Muscle of leg (tissue), 3 donors: ENCODE measurements at regions not wholly inside any gene's neighbourhood (a gene's known extent, or its start where the extent isn't known, plus 50 kb on each side); places are given as distances from the start of the nearest gene placed in this dataset.
A peak's percentile ranks its signal among the peaks of the same experiment; 100 is the strongest.

Experiments
- DNase-seq: peaks from one replicate; pipeline ENCODE4 v3.0.0; 2013
- H3K27ac ChIP-seq: one replicate; pipeline ENCODE4 v1.5.1; 2013; ENCODE audit warnings: mild to moderate bottlenecking, low read length, control low read depth
- H3K27me3 ChIP-seq: one replicate; pipeline ENCODE4 v1.6.1; 2013; ENCODE audit warnings: low read length; ENCODE audit not compliant: control insufficient read depth, insufficient read depth
- H3K36me3 ChIP-seq: one replicate; pipeline ENCODE4 v1.6.1; 2013; ENCODE audit warnings: low read length; ENCODE audit not compliant: control insufficient read depth, insufficient read depth
- H3K4me1 ChIP-seq: one replicate; pipeline ENCODE4 v1.6.1; 2013; ENCODE audit warnings: low read length; ENCODE audit not compliant: control insufficient read depth, insufficient read depth
- H3K4me3 ChIP-seq: one replicate; pipeline ENCODE4 v1.5.1; 2013; ENCODE audit warnings: low read length, control low read depth
- H3K9me3 ChIP-seq: replicated peaks from 2 replicates; pipeline ENCODE4 v1.6.1; 2013; ENCODE audit warnings: low read depth, low read length; ENCODE audit not compliant: control insufficient read depth
- WGBS: methylation state at CpG from one replicate; pipeline ENCODE4 v1.1.5; 2013; ENCODE audit warnings: missing lambda C conversion rate; ENCODE audit not compliant: insufficient coverage; 5-methylcytosine and 5-hydroxymethylcytosine counted together

DNA sequence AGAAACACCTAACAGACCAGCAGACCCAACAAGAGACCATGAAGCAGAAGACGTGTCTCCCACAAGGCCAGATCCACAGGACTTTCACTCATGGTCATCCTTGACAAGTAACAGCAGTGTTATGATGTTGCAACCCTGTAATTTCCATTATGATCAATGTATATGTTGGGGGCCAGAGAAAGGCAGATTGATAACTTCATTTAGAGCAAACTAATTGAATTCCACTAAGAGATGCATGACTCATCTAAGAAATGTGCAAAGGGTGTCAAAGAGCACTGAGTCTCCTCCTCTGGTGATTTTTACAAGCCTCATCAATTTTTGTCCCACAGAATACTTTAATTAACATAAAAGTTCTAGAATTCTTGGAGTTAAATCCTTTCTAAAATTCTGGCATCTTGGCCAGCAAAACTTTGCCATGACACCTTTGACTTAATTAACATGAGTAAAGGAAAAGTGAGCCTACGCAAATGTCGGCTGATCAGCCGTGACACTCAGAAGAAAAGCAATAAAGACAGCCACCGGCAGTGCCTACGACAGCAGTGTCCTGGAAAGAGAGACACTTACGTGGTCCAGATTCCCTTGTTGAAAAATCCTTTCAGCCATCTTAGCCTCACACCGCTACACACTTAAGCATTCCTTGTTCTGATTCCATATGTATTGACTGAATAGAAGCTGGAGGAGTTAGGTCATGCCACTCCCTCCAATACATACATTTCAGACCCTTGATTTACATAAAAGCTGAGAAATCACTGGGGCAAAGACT is 370.2 kb upstream of the CCDC196 start:
- Histone ChIP-seq H3K4me3 (no peak overlapping the region), H3K27ac (no peak overlapping the region), H3K4me1 (no peaks in the 10 kb centered on the region), H3K36me3 (no peaks in the 10 kb centered on the region), H3K9me3 (no peaks in the 10 kb centered on the region), H3K27me3 (no peaks in the 10 kb centered on the region)
- no peak for DNase-seq
- WGBS: 72% methylated on average over 5 of the region's 8 CpGs

DNA sequence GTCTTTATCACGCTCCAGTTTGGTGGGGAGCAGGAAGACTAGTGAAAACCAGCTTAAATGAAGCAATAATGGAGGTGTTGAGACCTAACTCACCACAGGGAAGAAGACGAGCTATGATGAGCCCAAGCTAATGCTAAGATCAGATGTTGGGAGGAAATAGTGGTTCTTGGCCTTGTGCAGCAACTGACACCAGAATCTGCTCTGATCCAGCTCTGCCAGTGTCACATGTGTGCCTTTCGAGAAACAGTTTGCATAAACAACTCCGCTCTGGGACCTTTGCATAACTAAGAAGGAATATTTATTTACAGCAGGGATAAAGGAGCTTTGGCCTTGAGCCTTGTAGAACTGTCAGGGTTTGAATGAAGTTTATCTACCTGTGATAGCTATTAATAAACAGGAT is 369.4 kb upstream of the CCDC196 start:
- Histone ChIP-seq H3K4me3 (no peak overlapping the region), H3K4me1 (no peaks in the 10 kb centered on the region), H3K27me3 (no peaks in the 10 kb centered on the region), H3K36me3 (no peaks in the 10 kb centered on the region), H3K9me3 (no peaks in the 10 kb centered on the region), H3K27ac (no peak overlapping the region)
- WGBS: 64% methylated on average over 3 of the region's 4 CpGs
- no peak for DNase-seq

DNA sequence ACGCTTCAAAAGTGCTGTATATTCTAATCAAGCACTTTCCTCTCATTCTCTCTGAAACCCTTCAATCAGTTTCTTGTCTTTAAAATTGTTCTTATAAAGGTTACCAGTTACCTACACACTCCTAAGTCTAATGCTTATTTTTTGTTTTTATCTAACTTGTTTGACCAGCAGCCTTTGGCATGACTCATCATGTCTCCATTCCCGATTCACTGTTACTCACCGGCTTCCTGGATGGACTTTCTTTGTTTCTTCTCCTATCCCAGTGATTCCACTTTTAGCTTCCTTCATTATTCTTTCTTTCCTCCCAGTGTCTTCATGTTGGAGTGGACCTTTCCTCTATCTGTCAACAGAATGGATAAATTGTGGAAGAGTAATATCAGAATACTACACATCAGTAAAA is 368.6 kb upstream of the CCDC196 start:
- no peaks in the 10 kb centered on the region for H3K36me3 ChIP-seq
- H3K9me3 ChIP-seq: no peaks in the 10 kb centered on the region
- no peaks in the 10 kb centered on the region for H3K4me1 ChIP-seq
- no peak overlapping the region for H3K27ac ChIP-seq
- H3K4me3 ChIP-seq: no peak overlapping the region
- no CpG with 5 or more reads among the region's 3 CpGs for WGBS
- no peak for DNase-seq
- no peaks in the 10 kb centered on the region for H3K27me3 ChIP-seq

GRCh38 chr14:66119606-66120231 is 366.5 kb upstream of the CCDC196 start:
- no peak overlapping the region for H3K4me3 ChIP-seq
- 75% methylated on average over 2 of the region's 5 CpGs for WGBS
- H3K36me3 ChIP-seq: no peaks in the 10 kb centered on the region
- H3K9me3 ChIP-seq: no peaks in the 10 kb centered on the region
- H3K27ac ChIP-seq: no peak overlapping the region
- DNase-seq: no peak
- H3K4me1 ChIP-seq: no peaks in the 10 kb centered on the region
- no peaks in the 10 kb centered on the region for H3K27me3 ChIP-seq

- H3K4me1 ChIP-seq: no peaks in the 10 kb centered on the region
- no peak for DNase-seq
- no peaks in the 10 kb centered on the region for H3K27me3 ChIP-seq
- no peak overlapping the region for H3K27ac ChIP-seq
- no peaks in the 10 kb centered on the region for H3K9me3 ChIP-seq
- H3K4me3 ChIP-seq: no peak overlapping the region
- WGBS: no CpG with 5 or more reads among the region's 3 CpGs
- no peaks in the 10 kb centered on the region for H3K36me3 ChIP-seq
Observed at GRCh38 chr14:66120402-66120801, 365.8 kb upstream of the CCDC196 start.

- Histone ChIP-seq H3K9me3 (no peaks in the 10 kb centered on the region), H3K27ac (no peak overlapping the region), H3K4me1 (no peaks in the 10 kb centered on the region), H3K4me3 (no peak overlapping the region), H3K36me3 (no peaks in the 10 kb centered on the region), H3K27me3 (no peaks in the 10 kb centered on the region)
- WGBS: no CpG with 5 or more reads among the region's 3 CpGs
- DNase-seq: no peak
Observed at GRCh38 chr14:66121859-66122258, 364.3 kb upstream of the CCDC196 start.

DNA sequence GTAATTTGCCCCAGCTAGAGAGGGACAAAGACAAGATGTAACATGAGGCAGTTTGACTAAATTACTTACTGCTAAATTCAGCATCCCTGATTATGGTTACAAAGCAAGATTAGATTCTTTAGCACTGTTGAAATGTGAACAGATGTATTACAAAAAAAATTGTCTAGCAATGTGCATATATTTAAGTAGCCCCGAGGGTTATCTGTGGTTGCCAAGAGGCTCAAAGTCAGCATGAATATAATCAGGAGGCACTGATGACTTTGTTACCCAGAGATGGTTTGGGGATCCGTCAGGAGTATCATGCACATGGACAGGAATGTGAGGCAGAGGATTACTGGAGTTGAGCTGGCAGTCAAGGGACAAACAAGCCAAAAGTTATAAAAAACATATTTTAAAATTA is 356.9 kb upstream of the CCDC196 start:
- H3K4me3 ChIP-seq: no peak overlapping the region
- H3K4me1 ChIP-seq: peaks cover 3% of the 10 kb centered on the region
- WGBS: 60% methylated on average over 1 of the region's 2 CpGs
- no peak for DNase-seq
- H3K27me3 ChIP-seq: no peaks in the 10 kb centered on the region
- H3K9me3 ChIP-seq: no peaks in the 10 kb centered on the region
- no peak overlapping the region for H3K27ac ChIP-seq
- no peaks in the 10 kb centered on the region for H3K36me3 ChIP-seq

DNA sequence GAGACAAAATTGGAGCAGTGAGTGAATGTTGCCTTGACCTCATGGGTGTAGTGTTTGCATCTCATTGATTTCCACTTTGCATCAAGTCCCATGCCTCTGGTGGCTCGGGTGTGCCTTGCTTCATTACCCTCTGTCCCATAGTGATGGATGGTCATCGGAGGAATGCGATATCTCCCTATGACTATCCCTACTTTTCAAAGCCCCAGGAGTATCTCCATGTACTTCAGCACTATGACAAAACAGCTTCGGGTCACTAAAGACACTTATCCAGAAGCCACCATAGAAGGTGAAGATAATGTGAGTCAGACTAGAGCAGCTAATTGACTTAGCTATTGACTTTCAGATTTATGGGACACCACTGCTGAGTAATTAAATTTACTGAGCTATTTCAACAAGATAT is 355.1 kb upstream of the CCDC196 start:
- no peak for DNase-seq
- Histone ChIP-seq H3K27me3 (no peaks in the 10 kb centered on the region), H3K36me3 (no peaks in the 10 kb centered on the region), H3K4me1 (peaks cover 3% of the 10 kb centered on the region), H3K9me3 (no peaks in the 10 kb centered on the region), H3K4me3 (no peak overlapping the region), H3K27ac (no peak overlapping the region)
- no CpG with 5 or more reads among the region's 4 CpGs for WGBS

GRCh38 chr14:66133666-66134065 is 352.5 kb upstream of the CCDC196 start:
- no peak for DNase-seq
- Histone ChIP-seq H3K36me3 (no peaks in the 10 kb centered on the region), H3K4me3 (no peak overlapping the region), H3K4me1 (peaks cover 3% of the 10 kb centered on the region), H3K27me3 (no peaks in the 10 kb centered on the region), H3K27ac (no peak overlapping the region), H3K9me3 (no peaks in the 10 kb centered on the region)

DNA sequence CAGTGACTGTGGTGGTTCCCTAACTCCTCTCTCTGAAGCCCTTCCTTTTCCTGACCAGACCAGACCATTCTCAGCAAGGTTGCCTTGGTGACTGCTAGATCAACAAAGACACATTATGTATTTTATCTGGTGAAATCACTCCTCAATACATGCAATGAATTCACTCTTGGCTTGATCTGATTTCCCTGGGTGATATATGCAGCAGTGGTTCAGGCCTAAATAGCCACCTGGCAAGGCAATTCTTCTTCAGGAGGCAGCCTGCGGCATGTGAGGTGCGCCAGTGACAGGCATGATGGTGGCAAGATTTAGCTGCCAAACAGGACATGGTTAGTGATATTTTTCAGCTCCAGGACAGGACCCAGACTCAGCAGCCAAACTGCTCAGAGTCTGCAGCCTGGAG is 350.3 kb upstream of the CCDC196 start:
- Histone ChIP-seq H3K27me3 (no peaks in the 10 kb centered on the region), H3K4me3 (no peak overlapping the region), H3K9me3 (no peaks in the 10 kb centered on the region), H3K36me3 (no peaks in the 10 kb centered on the region), H3K4me1 (peaks cover 3% of the 10 kb centered on the region), H3K27ac (peak overlapping the region; percentile 68)
- peak; percentile 91 for DNase-seq
- 30% methylated on average over 2 of the region's 2 CpGs for WGBS
